ENCODE measurements at regions not wholly inside any gene's neighbourhood (a gene's known extent, or its start where the extent isn't known, plus 50 kb on each side); places are given as distances from the start of the nearest gene placed in this dataset.

- H3K79me2 ChIP-seq (ENCODE audit: control insufficient read depth, insufficient read depth, low read length): no peaks in the 10 kb centered on the region
- no peaks in the 10 kb centered on the region for H3K9me3 ChIP-seq (ENCODE audit: control insufficient read depth, low read depth, low read length)
- no peaks in the 10 kb centered on the region for H3K36me3 ChIP-seq (ENCODE audit: control insufficient read depth in 2 of 2, extremely low read depth in 1 of 2, insufficient read depth in 2 of 2, low read length in 2 of 2)
- no peaks in the 10 kb centered on the region for H3K27me3 ChIP-seq (ENCODE audit: control insufficient read depth, extremely low read depth, insufficient read depth, low read length)
- no peak for FAIRE-seq
- H3K4me1 ChIP-seq (ENCODE audit: control insufficient read depth, extremely low read depth, insufficient read depth, low read length): peaks cover 14% of the 10 kb centered on the region
- H2AFZ ChIP-seq (ENCODE audit: control insufficient read depth, low read length): no peak overlapping the region
- no peaks in the 10 kb centered on the region for H4K20me1 ChIP-seq (ENCODE audit: control insufficient read depth, extremely low read depth, insufficient read depth, low read length)
- dilution Hi-C loops (cut with MboI; ENCODE audit: extremely low pct_ligation_motif_present, low sequenced_read_pairs): no loop called here
- no peak overlapping the region for H3K4me3 ChIP-seq (ENCODE audit: control insufficient read depth in 2 of 3, extremely low read depth in 1 of 3, insufficient read depth in 2 of 3, low read depth in 1 of 3, low read length in 3 of 3)
- H3K4me2 ChIP-seq (ENCODE audit: control insufficient read depth, extremely low read depth, insufficient read depth, low read depth, low read length): no peak overlapping the region
- H3K9ac ChIP-seq (ENCODE audit: control insufficient read depth, extremely low read depth, insufficient read depth, low read length): no peak overlapping the region
- DNase-seq (ENCODE audit: low read depth, low spot score): no peak
- no peak for TF ChIP-seq CTCF (optimal IDR thresholded peaks at IDR 0.05 in 1 of 3, IDR thresholded peaks at IDR 0.05 in 1 of 3, conservative IDR thresholded peaks at IDR 0.05 in 1 of 3; ENCODE audit: extremely low read depth in 1 of 3, insufficient read depth in 2 of 3, low read length in 3 of 3)
- TF ChIP-seq EZH2 (IDR thresholded peaks at IDR 0.05; ENCODE audit: low read length): no peak
- H3K27ac ChIP-seq (ENCODE audit: control insufficient read depth, insufficient read depth, low read length): no peak overlapping the region
- H3K9me1 ChIP-seq (ENCODE audit: control insufficient read depth, extremely low read depth, insufficient read depth, low read length): no peaks in the 10 kb centered on the region
Measured at GRCh38 chr2:43001787-43002468, 209.5 kb upstream of the HAAO start.

- Histone ChIP-seq H3K9me3 (ENCODE audit: control insufficient read depth, low read depth, low read length) (no peaks in the 10 kb centered on the region), H4K20me1 (ENCODE audit: control insufficient read depth, extremely low read depth, insufficient read depth, low read length) (no peaks in the 10 kb centered on the region), H3K4me3 (ENCODE audit: control insufficient read depth in 2 of 3, extremely low read depth in 1 of 3, insufficient read depth in 2 of 3, low read depth in 1 of 3, low read length in 3 of 3) (no peak overlapping the region), H3K9ac (ENCODE audit: control insufficient read depth, extremely low read depth, insufficient read depth, low read length) (peak overlapping the region; percentile 50), H3K4me2 (ENCODE audit: control insufficient read depth, extremely low read depth, insufficient read depth, low read depth, low read length) (no peak overlapping the region), H3K27ac (ENCODE audit: control insufficient read depth, insufficient read depth, low read length) (no peak overlapping the region), H2AFZ (ENCODE audit: control insufficient read depth, low read length) (no peak overlapping the region), H3K79me2 (ENCODE audit: control insufficient read depth, insufficient read depth, low read length) (no peaks in the 10 kb centered on the region), H3K27me3 (ENCODE audit: control insufficient read depth, extremely low read depth, insufficient read depth, low read length) (no peaks in the 10 kb centered on the region), H3K36me3 (ENCODE audit: control insufficient read depth in 2 of 2, extremely low read depth in 1 of 2, insufficient read depth in 2 of 2, low read length in 2 of 2) (no peaks in the 10 kb centered on the region), H3K9me1 (ENCODE audit: control insufficient read depth, extremely low read depth, insufficient read depth, low read length) (no peaks in the 10 kb centered on the region), H3K4me1 (ENCODE audit: control insufficient read depth, extremely low read depth, insufficient read depth, low read length) (peaks cover 14% of the 10 kb centered on the region)
- FAIRE-seq (no peak), DNase-seq (ENCODE audit: low read depth, low spot score) (no peak)
- no peak for TF ChIP-seq EZH2 (IDR thresholded peaks at IDR 0.05; ENCODE audit: low read length)
- TF ChIP-seq CTCF (optimal IDR thresholded peaks at IDR 0.05 in 1 of 3, IDR thresholded peaks at IDR 0.05 in 1 of 3, conservative IDR thresholded peaks at IDR 0.05 in 1 of 3; ENCODE audit: extremely low read depth in 1 of 3, insufficient read depth in 2 of 3, low read length in 3 of 3): no peak
- dilution Hi-C loops (cut with MboI; ENCODE audit: extremely low pct_ligation_motif_present, low sequenced_read_pairs): no loop called here
Measured at GRCh38 chr2:43001055-43001378, 208.6 kb upstream of the HAAO start.

All from keratinocyte (primary cell).